ENCODE measurements at regions not wholly inside any gene's neighbourhood (a gene's known extent, or its start where the extent isn't known, plus 50 kb on each side); places are given as distances from the start of the nearest gene placed in this dataset.
"Not testable (repeated sequence)": the region's sequence is repeated elsewhere in the genome, so short reads cannot be mapped to it uniquely, and the experiment has no call there.

DNA sequence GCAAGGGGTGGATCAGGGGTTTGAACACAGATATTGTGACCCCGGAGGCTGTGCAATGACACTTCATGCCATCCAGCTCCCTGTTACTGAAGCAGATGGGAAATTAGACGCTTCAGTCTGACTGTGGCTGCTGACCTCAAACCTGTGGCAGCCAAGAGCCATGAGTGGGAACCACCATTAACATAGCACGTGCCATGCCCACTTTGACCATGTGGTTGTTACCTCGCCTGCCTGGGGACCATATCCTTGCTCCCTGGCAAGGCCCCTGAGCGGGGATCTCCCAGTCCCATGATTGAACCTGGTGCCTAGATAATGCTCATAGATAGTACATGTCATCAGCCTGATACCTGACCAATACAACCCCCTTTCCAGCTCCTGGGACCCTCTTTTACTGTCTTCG, 68.9 kb downstream of the CYP26B1 start:
- no peak for DNase-seq

GRCh38 chr2:72077702-72078169, 69.9 kb downstream of the CYP26B1 start:
- DNase-seq = no peak

DNA sequence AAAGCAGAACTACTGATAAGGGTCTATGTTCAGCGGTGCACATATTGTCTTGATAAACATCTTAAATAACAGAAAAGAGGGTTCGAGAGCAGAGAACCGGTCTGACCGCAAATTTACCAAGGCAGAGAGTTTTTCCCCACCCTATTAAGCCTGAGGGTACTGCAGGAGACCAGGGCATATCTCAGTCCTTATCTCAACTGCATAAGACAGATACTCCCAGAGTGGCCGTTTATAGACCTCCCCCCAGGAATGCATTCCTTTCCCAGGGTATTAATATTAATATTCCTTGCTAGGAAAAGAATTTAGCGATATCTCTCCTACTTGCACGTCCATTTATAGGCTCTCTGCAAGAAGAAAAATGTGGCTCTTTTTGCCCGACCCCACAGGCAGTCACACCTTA, 74.3 kb downstream of the CYP26B1 start:
- DNase-seq = not testable (repeated sequence)

DNA sequence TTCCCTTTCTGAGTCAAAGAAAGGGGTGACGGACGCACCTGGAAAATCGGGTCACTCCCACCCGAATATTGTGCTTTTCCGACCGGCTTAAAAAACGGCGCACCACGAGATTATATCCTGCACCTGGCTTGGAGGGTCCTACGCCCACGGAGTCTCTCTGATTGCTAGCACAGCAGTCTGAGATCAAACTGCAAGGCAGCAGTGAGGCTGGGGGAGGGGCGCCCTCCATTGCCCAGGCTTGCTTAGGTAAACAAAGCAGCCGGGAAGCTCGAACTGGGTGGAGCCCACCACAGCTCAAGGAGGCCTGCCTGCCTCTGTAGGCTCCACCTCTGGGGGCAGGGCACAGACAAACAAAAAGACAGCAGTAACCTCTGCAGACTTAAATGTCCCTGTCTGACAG, 83.5 kb downstream of the CYP26B1 start:
- DNase-seq = not testable (repeated sequence)

GRCh38 chr2:72062336-72062735, 85.3 kb downstream of the CYP26B1 start:
- DNase-seq = no peak

DNA sequence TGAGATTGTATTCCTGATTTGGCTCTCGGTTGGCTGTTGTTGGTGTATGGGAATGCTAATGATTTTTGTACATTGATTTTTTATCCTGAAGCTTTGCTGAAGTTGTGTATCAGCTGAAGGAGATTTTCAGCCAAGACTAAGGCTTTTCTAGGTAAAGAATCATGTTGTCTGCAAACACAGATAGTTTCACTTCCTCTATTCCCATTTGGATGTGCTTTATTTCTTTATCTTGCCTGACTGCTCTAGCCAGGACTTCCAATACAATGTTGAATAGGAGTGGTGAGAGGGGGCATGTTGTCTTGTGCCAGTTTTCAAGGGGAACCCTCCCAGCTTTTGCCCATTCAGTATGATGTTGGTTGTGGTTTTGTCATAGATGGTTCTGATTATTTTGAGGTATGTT, 90.4 kb downstream of the CYP26B1 start:
- no peak for DNase-seq

GRCh38 chr2:72051971-72052505, 95.6 kb downstream of the CYP26B1 start:
- no peak for DNase-seq

DNA sequence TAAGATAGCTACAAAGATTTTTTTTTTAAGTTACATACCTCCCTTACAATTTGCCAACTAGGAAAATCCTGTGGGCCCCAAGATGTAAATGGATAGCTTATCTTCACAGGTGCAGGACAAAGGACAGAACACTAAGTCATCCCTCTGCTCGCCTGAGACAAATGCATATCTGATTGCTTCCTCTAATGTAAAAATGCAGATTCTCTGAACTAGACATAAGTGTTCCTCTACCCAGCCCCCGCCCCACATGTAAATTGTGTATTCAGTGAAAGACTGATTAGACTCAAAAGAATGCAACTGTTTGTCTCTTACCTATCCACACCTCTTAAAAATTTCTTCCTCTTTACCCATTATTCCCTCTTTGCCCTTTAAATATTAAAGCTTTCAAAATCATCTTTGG, 96.5 kb downstream of the CYP26B1 start:
- DNase-seq = no peak

GRCh38 chr2:72050734-72051133, 96.9 kb downstream of the CYP26B1 start:
- DNase-seq = no peak

- DNase-seq = no peak
Observed at GRCh38 chr2:72048881-72049477, 98.7 kb downstream of the CYP26B1 start.

DNA sequence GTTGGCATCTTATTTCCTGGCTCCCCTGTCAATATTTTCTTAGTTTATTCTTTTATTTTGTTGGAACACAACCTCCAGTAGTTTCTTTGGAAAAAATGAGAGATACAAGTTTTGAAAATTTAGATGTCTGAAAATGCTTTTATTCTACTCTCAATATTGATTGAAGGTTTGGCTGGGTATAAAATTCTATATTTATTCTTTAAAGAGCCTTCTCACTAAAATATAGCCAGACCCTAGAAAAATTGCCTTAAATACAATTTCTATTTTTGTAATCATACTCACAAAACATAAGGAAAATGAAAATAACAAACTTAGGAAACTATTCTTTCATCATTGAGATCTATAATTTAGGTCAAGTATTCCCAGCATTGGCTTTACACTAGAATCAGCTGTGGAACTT, 103.7 kb downstream of the CYP26B1 start:
- DNase-seq = no peak

- peak; percentile 78 for DNase-seq
Observed at GRCh38 chr2:72041638-72042111, 106.0 kb downstream of the CYP26B1 start.

- DNase-seq = no peak
Observed at GRCh38 chr2:72040629-72041571, 106.8 kb downstream of the CYP26B1 start.

GRCh38 chr2:72038524-72038923, 109.1 kb downstream of the CYP26B1 start:
- DNase-seq = no peak

DNA sequence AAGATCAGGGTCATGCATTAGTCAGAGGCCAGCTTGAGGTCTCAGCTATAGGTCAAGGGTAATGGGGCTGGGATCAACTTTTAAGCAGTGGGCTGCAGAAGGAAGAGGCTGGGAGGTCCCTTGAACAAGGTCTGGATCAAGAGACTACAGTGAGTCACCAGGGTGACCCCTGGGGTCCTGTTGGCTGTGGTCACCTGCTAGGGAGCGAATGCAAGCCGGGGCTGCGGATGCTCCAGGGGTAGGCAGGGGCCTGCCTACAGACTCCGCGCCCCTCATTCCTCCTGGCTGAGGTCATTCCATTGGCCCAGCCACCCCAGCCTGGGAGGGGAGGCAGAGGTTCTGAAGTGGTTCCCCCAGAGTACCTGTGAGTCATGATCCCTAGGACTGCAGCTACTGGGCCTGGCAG, 110.4 kb downstream of the CYP26B1 start:
- DNase-seq = no peak

GRCh38 chr2:72036595-72036994, 111.1 kb downstream of the CYP26B1 start:
- DNase-seq = no peak

GRCh38 chr2:72036173-72036545, 111.5 kb downstream of the CYP26B1 start:
- no peak for DNase-seq

- DNase-seq = peak; percentile 66
Observed at GRCh38 chr2:72035518-72036172, 112.0 kb downstream of the CYP26B1 start.

DNA sequence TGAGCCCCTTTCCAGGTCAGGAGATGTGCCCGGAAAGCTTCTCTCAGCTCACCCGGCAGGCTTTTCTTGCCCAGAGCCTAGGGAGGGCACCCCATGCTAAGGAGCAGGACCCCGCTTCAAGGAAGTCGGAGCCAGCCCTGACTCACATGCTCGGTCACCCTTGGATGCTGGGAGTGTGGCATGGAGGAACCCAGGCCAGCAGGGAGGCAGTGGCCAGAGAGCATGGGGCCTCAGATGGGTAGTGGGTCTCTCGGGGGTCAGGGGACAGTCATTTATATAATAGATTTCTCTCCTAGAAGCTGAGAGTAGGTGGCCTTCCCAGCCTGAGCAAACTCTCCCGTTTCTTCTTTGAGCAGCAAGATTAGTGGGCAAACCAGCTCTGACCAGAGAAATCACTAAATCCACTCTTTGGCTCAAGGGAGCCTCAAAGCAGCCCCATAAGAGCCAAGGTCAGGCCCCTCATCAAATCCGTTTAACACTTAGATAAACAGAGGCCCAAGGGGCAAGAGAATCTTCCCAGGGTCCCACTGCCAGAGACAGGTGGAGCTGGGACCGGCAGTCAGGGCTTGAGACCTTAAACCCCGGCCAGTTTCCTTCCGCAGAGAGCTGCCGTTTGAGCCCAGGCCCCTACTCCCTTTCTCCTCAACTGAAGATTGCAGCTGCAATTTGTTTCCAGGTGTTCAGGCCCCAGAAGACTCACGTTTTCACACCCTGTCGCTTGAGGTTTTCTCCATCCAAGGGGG, 113.1 kb downstream of the CYP26B1 start:
- peak; percentile 73 for DNase-seq

DNA sequence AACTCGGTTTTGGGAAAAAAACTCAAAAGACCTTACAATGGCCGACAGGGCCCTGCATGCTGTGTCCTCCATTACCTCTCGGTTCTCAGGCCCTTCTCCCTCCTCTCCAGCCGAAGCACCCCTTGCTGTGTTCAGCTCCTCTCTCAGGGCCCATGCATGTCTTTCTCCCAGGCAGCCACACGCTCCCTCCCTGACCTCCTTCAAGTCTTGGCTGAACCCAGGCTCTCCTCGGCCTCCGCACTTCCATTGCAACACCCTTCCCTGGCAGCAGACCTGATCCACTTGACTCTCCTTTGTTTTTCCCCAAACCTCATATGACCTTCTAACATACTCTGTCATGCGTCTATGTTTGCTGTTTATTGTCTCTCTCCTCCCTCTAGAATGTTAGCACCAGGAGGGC, 114.0 kb downstream of the CYP26B1 start:
- no peak for DNase-seq

GRCh38 chr2:72032481-72033041, 115.1 kb downstream of the CYP26B1 start:
- DNase-seq = no peak

Data from DMS79 treated with DMSO at 0.1 percent for 48 hours (cell line).